NT2/D1 (cell line): ENCODE measurements at regions not wholly inside any gene's neighbourhood (a gene's known extent, or its start where the extent isn't known, plus 50 kb on each side); places are given as distances from the start of the nearest gene placed in this dataset.

Source experiments
- SUZ12 ChIP-seq: IDR thresholded peaks from 2 replicates; pipeline ENCODE4 v1.6.1; 2011; ENCODE audit not compliant: insufficient read length, insufficient read depth; ENCODE audit errors: extremely low read depth
- YY1 ChIP-seq: IDR thresholded peaks from 2 replicates; pipeline ENCODE4 v1.6.1; 2011; ENCODE audit not compliant: insufficient read length, insufficient read depth
- ZNF274 ChIP-seq: IDR thresholded peaks from 2 replicates; pipeline ENCODE4 v1.6.1; 2011; ENCODE audit warnings: mild to moderate bottlenecking, low read depth, low read length

DNA sequence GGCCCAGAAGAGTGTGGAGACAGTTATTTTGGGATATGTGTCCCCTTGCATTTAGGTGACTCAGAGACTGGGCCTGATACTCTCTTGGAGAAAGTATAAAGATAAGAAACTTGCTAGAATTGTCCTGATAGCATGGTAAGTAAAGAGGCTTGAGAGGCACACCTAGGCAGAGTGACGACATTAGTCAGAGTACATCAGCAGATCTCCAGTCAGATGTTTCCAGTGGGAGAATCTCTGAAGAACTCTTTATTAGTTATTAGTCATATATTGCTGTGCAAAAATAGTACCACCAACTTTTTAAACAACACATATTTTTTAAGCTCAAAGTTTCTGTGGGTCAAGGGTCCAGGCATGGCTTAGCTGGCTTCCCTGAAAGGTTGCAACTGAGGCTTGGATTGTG, 182.6 kb downstream of the NEBL start:
- no peak for TF ChIP-seq ZNF274
- no peak for TF ChIP-seq SUZ12
- TF ChIP-seq YY1: no peak
